Liver (tissue), 8 donors: ENCODE measurements at regions not wholly inside any gene's neighbourhood (a gene's known extent, or its start where the extent isn't known, plus 50 kb on each side); places are given as distances from the start of the nearest gene placed in this dataset.

Experiments
- DNase-seq: peaks from one replicate; pipeline ENCODE4 v3.0.0-alpha.2; 2017; ENCODE audit warnings: low spot score
- H3K27ac ChIP-seq, 2 donors: one replicate each; pipeline ENCODE4 v1.7.0; 2013; ENCODE audit warnings: inconsistent platforms in 2 of 2, low read length in 2 of 2, control low read depth in 1 of 2, low read depth in 1 of 2, mild to moderate bottlenecking in 1 of 2
- H3K27me3 ChIP-seq, 4 donors: one replicate each; pipeline versions ENCODE4 v1.6.1 to v1.7.0; 2013; ENCODE audit warnings: low read length in 3 of 4, inconsistent platforms in 1 of 4, mild to moderate bottlenecking in 1 of 4, moderate library complexity in 1 of 4; ENCODE audit not compliant: control insufficient read depth in 4 of 4, insufficient read depth in 4 of 4
- H3K36me3 ChIP-seq, 4 donors: one replicate each; pipeline versions ENCODE4 v1.6.1 to v1.7.0; 2013; ENCODE audit warnings: low read length in 3 of 4, mild to moderate bottlenecking in 3 of 4, low read depth in 1 of 4, moderate library complexity in 1 of 4; ENCODE audit not compliant: control insufficient read depth in 4 of 4, insufficient read depth in 3 of 4
- H3K4me1 ChIP-seq, 4 donors: one replicate each; pipeline versions ENCODE4 v1.6.1 to v1.7.0; 2013; ENCODE audit warnings: low read length in 3 of 4, mild to moderate bottlenecking in 3 of 4, moderate library complexity in 1 of 4; ENCODE audit not compliant: control insufficient read depth in 4 of 4, insufficient read depth in 4 of 4
- H3K4me3 ChIP-seq, 3 donors: one replicate each; pipeline versions ENCODE4 v1.6.1 to v1.7.0; 2013; ENCODE audit warnings: low read length in 3 of 3, control low read depth in 1 of 3, low read depth in 1 of 3, mild to moderate bottlenecking in 1 of 3
- H3K9ac ChIP-seq, 2 donors: one replicate each; pipeline ENCODE4 v1.7.0; 2013; ENCODE audit warnings: low read length in 2 of 2, mild to moderate bottlenecking in 2 of 2, moderate library complexity in 2 of 2, control low read depth in 1 of 2, low read depth in 1 of 2
- H3K9me3 ChIP-seq, 4 donors: one replicate each; pipeline versions ENCODE4 v1.6.1 to v1.7.0; 2013; ENCODE audit warnings: low read length in 3 of 4; ENCODE audit not compliant: control insufficient read depth in 4 of 4
- ATF3 ChIP-seq: IDR thresholded peaks from 2 replicates; pipeline ENCODE4 v1.6.1; 2016; ENCODE audit warnings: antibody characterized with exemption
- CTCF ChIP-seq: fragments of 150-350 bp; IDR thresholded peaks from 2 replicates; pipeline ENCODE4 v1.5.1; 2017; ENCODE audit warnings: improper control_type of control experiment, low read depth, low read length; ENCODE audit not compliant: missing input control
- EGR1 ChIP-seq, 2 donors: IDR thresholded peaks; 2 replicates each; pipeline ENCODE4 v1.6.1; 2016 to 2018; ENCODE audit warnings: antibody characterized with exemption in 2 of 2, low read depth in 2 of 2
- FOXA1 ChIP-seq: IDR thresholded peaks from 2 replicates; pipeline ENCODE4 v1.6.1; 2016; ENCODE audit warnings: antibody characterized with exemption
- FOXA2 ChIP-seq: IDR thresholded peaks from 2 replicates; pipeline ENCODE4 v1.6.1; 2016; ENCODE audit warnings: antibody characterized with exemption
- GABPA ChIP-seq, 2 donors: IDR thresholded peaks in 1 of 2; conservative IDR thresholded peaks in 1 of 2; 2 replicates each; pipeline ENCODE4 v1.6.1; 2016; ENCODE audit warnings: antibody characterized with exemption in 2 of 2, mild to moderate bottlenecking in 1 of 2, moderate library complexity in 1 of 2
- HNF4A ChIP-seq, 2 donors: conservative IDR thresholded peaks; 2 replicates each; pipeline ENCODE4 v1.6.1; 2016; ENCODE audit warnings: antibody characterized with exemption in 2 of 2, mild to moderate bottlenecking in 2 of 2
- JUND ChIP-seq, 2 donors: IDR thresholded peaks; 2 replicates each; pipeline ENCODE4 v1.6.1; 2016; ENCODE audit warnings: antibody characterized with exemption in 2 of 2
- MAX ChIP-seq: IDR thresholded peaks from 2 replicates; pipeline ENCODE4 v1.6.1; 2016; ENCODE audit warnings: antibody characterized with exemption
- RAD21 ChIP-seq, 2 donors: IDR thresholded peaks; 2 replicates each; pipeline ENCODE4 v1.6.1; 2016; ENCODE audit warnings: antibody characterized with exemption in 2 of 2, mild to moderate bottlenecking in 2 of 2
- RXRA ChIP-seq, 2 donors: IDR thresholded peaks; 2 replicates each; pipeline ENCODE4 v1.6.1; 2017 to 2018; ENCODE audit warnings: antibody characterized with exemption in 2 of 2, mild to moderate bottlenecking in 1 of 2
- SP1 ChIP-seq: IDR thresholded peaks from 2 replicates; pipeline ENCODE4 v1.6.1; 2018; ENCODE audit warnings: antibody characterized with exemption, mild to moderate bottlenecking
- YY1 ChIP-seq: IDR thresholded peaks from 2 replicates; pipeline ENCODE4 v1.6.1; 2016; ENCODE audit warnings: antibody characterized with exemption, mild to moderate bottlenecking
- WGBS: extraction: QIAGEN DNeasy Blood & Tissue Kit; methylation state at CpG from one replicate; pipeline ENCODE4 v1.1.7; 2013; 5-methylcytosine and 5-hydroxymethylcytosine counted together
- donor health status: healthy.
- donor health status: healthy.
- donor health status: healthy.
- donor health status: healthy.
- donor health status: healthy.

GRCh38 chr6:1535295-1535694, 74.4 kb upstream of the FOXC1 start:
- no peak for DNase-seq
- no peak for TF ChIP-seq HNF4A (conservative IDR thresholded peaks at IDR 0.05)
- no peak for TF ChIP-seq YY1
- no peak for TF ChIP-seq MAX
- no peak for TF ChIP-seq FOXA1
- no peak for TF ChIP-seq CTCF
- 90% methylated on average over 4 of the region's 4 CpGs for WGBS
- no peak overlapping the region for H3K27ac ChIP-seq
- no peak overlapping the region for H3K4me3 ChIP-seq
- no peaks in the 10 kb centered on the region for H3K27me3 ChIP-seq
- no peaks in the 10 kb centered on the region for H3K4me1 ChIP-seq
- H3K36me3 ChIP-seq, result no peaks in the 10 kb centered on the region
- no peaks in the 10 kb centered on the region for H3K9me3 ChIP-seq
- no peak overlapping the region for H3K9ac ChIP-seq

GRCh38 chr6:1536526-1537429, 72.9 kb upstream of the FOXC1 start:
- no peak for DNase-seq
- WGBS, result 72% methylated on average over 21 of the region's 21 CpGs
- Histone ChIP-seq H3K27ac (no peak overlapping the region), H3K9ac (no peak overlapping the region), H3K36me3 (no peaks in the 10 kb centered on the region), H3K9me3 (no peaks in the 10 kb centered on the region), H3K4me1 (peaks cover 4 to 8% (median 6%) of the 10 kb centered on the region in 4 donors), H3K27me3 (no peaks in the 10 kb centered on the region), H3K4me3 (no peak overlapping the region)
- TF ChIP-seq HNF4A (conservative IDR thresholded peaks at IDR 0.05) (no peak), GABPA (IDR thresholded peaks at IDR 0.05 in 1 of 2, conservative IDR thresholded peaks at IDR 0.05 in 1 of 2) (no peak), RXRA (IDR thresholded peaks at IDR 0.05) (no peak), CTCF (no peak), SP1 (no peak), RAD21 (IDR thresholded peaks at IDR 0.05) (no peak), YY1 (no peak), JUND (IDR thresholded peaks at IDR 0.05) (no peak), ATF3 (no peak), MAX (no peak), FOXA2 (no peak), EGR1 (IDR thresholded peaks at IDR 0.05; ENCODE audit: low read depth in 2 of 2) (no peak), FOXA1 (no peak)
